H9 (cell line): ENCODE measurements at regions not wholly inside any gene's neighbourhood (a gene's known extent, or its start where the extent isn't known, plus 50 kb on each side); places are given as distances from the start of the nearest gene placed in this dataset.

Source experiments
- DNase-seq: peaks from one replicate; pipeline ENCODE4 v3.0.0-alpha.2; 2017
- H2AFZ ChIP-seq: one replicate; pipeline ENCODE4 v1.6.1; 2013; ENCODE audit warnings: mild to moderate bottlenecking, low read length, control low read depth, moderate library complexity
- H2AK5ac ChIP-seq: 2 replicates; pipeline ENCODE4 v1.6.1; 2013; ENCODE audit warnings: low read length, control low read depth, mixed read lengths; ENCODE audit not compliant: insufficient read length
- H2BK120ac ChIP-seq: one replicate; pipeline ENCODE4 v1.6.1; 2013; ENCODE audit warnings: low read depth, mild to moderate bottlenecking, low read length, control low read depth, inconsistent platforms; ENCODE audit not compliant: poor library complexity, severe bottlenecking
- H2BK12ac ChIP-seq: 2 replicates; pipeline ENCODE4 v1.6.1; 2013; ENCODE audit warnings: low read length, control low read depth, mixed read lengths, low read depth; ENCODE audit not compliant: insufficient read length
- H2BK15ac ChIP-seq: 2 replicates; pipeline ENCODE4 v1.6.1; 2013; ENCODE audit warnings: low read depth, low read length, control low read depth
- H2BK20ac ChIP-seq: one replicate; pipeline ENCODE4 v1.6.1; 2013; ENCODE audit warnings: low read depth, mild to moderate bottlenecking, low read length, control low read depth, inconsistent platforms; ENCODE audit not compliant: poor library complexity, severe bottlenecking
- H2BK5ac ChIP-seq: 2 replicates; pipeline ENCODE4 v1.6.1; 2013; ENCODE audit warnings: low read length, control low read depth, mixed read lengths; ENCODE audit not compliant: insufficient read length
- H3K14ac ChIP-seq: 2 replicates; pipeline ENCODE4 v1.6.1; 2013; ENCODE audit warnings: low read length, control low read depth; ENCODE audit not compliant: insufficient read depth
- H3K18ac ChIP-seq: 2 replicates; pipeline ENCODE4 v1.6.1; 2013; ENCODE audit warnings: low read depth, mild to moderate bottlenecking, mixed read lengths, low read length, control low read depth; ENCODE audit not compliant: insufficient read length
- H3K23ac ChIP-seq: 2 replicates; pipeline ENCODE4 v1.6.1; 2013; ENCODE audit warnings: low read length, control low read depth, mixed read lengths, low read depth; ENCODE audit not compliant: insufficient read length
- H3K23me2 ChIP-seq: 2 replicates; pipeline ENCODE4 v1.6.1; 2013; ENCODE audit warnings: low read depth, mild to moderate bottlenecking, mixed read lengths, low read length, control low read depth; ENCODE audit not compliant: insufficient read length, poor library complexity, severe bottlenecking
- H3K27ac ChIP-seq: 2 replicates; pipeline ENCODE4 v1.5.1; 2013; ENCODE audit warnings: low read length, control low read depth, mixed read lengths, low read depth; ENCODE audit not compliant: insufficient read length
- H3K27me3 ChIP-seq: 2 replicates; pipeline ENCODE4 v1.6.1; 2013; ENCODE audit warnings: low read length, control low read depth, inconsistent platforms; ENCODE audit not compliant: insufficient read depth
- H3K4ac ChIP-seq: 2 replicates; pipeline ENCODE4 v1.6.1; 2013; ENCODE audit warnings: low read depth, mild to moderate bottlenecking, control low read depth, inconsistent platforms, low read length, moderate library complexity
- H3K4me1 ChIP-seq: 2 replicates; pipeline ENCODE4 v1.6.1; 2013; ENCODE audit warnings: low read length, control low read depth, inconsistent platforms; ENCODE audit not compliant: insufficient read depth
- H3K4me2 ChIP-seq: 2 replicates; pipeline ENCODE4 v1.6.1; 2013; ENCODE audit warnings: low read length, control low read depth, mixed read lengths; ENCODE audit not compliant: insufficient read length, insufficient read depth
- H3K56ac ChIP-seq: 2 replicates; pipeline ENCODE4 v1.6.1; 2013; ENCODE audit warnings: low read depth, mild to moderate bottlenecking, mixed read lengths, low read length, control low read depth; ENCODE audit not compliant: insufficient read length
- H3K79me1 ChIP-seq: 2 replicates; pipeline ENCODE4 v1.6.1; 2013; ENCODE audit warnings: low read depth, mild to moderate bottlenecking, moderate library complexity, low read length, control low read depth, inconsistent platforms; ENCODE audit not compliant: insufficient read depth, poor library complexity, severe bottlenecking
- H3K79me2 ChIP-seq: 2 replicates; pipeline ENCODE4 v1.6.1; 2013; ENCODE audit warnings: low read length, control low read depth, inconsistent platforms; ENCODE audit not compliant: insufficient read depth
- H3K9ac ChIP-seq: 2 replicates; pipeline ENCODE4 v1.6.1; 2013; ENCODE audit warnings: low read length, control low read depth, mixed read lengths; ENCODE audit not compliant: insufficient read length; ENCODE audit errors: extremely low read depth
- H3K9me3 ChIP-seq: one replicate; pipeline ENCODE4 v1.6.1; 2013; ENCODE audit warnings: low read depth, low read length, inconsistent platforms; ENCODE audit not compliant: control insufficient read depth
- H3T11ph ChIP-seq: one replicate; pipeline ENCODE4 v1.6.1; 2013; ENCODE audit warnings: mild to moderate bottlenecking, low read length, control low read depth, inconsistent platforms
- H4K20me1 ChIP-seq: one replicate; pipeline ENCODE4 v1.6.1; 2013; ENCODE audit not compliant: control insufficient read depth, insufficient read length, insufficient read depth
- H4K5ac ChIP-seq: 2 replicates; pipeline ENCODE4 v1.6.1; 2013; ENCODE audit warnings: low read depth, mild to moderate bottlenecking, mixed read lengths, low read length, control low read depth; ENCODE audit not compliant: insufficient read length
- H4K8ac ChIP-seq: replicated peaks from 2 replicates; pipeline ENCODE4 v1.6.1; 2013; ENCODE audit warnings: low read length, control low read depth, mixed read lengths, low read depth; ENCODE audit not compliant: insufficient read length
- H4K91ac ChIP-seq: 2 replicates; pipeline ENCODE4 v1.6.1; 2013; ENCODE audit warnings: low read depth, mild to moderate bottlenecking, moderate library complexity, mixed read lengths, low read length, control low read depth; ENCODE audit not compliant: insufficient read length
- H3K27ac Mint-ChIP-seq, 3 experiments: 2 replicates in 2 of 3; 3 replicates in 1 of 3; pipeline ENCODE4 v1.8.0; 2020 to 2021; ENCODE audit warnings: mixed read lengths in 3 of 3, mild to moderate bottlenecking in 1 of 3, moderate library complexity in 1 of 3
- H3K27me3 Mint-ChIP-seq: 2 replicates; pipeline ENCODE4 v1.8.0; 2021; ENCODE audit warnings: low read depth, mild to moderate bottlenecking, moderate library complexity, mixed read lengths
- H3K36me3 Mint-ChIP-seq, 3 experiments: 2 replicates in 2 of 3; 3 replicates in 1 of 3; pipeline ENCODE4 v1.8.0; 2020 to 2021; ENCODE audit warnings: low read depth in 3 of 3, mixed read lengths in 3 of 3; ENCODE audit not compliant: insufficient read depth in 1 of 3
- H3K4me1 Mint-ChIP-seq, 2 experiments: 2 replicates each; pipeline ENCODE4 v1.8.0; 2020; ENCODE audit warnings: mixed read lengths in 2 of 2
- H3K4me3 Mint-ChIP-seq, 2 experiments: 2 replicates in 1 of 2; 3 replicates in 1 of 2; pipeline ENCODE4 v1.8.0; 2020 to 2021; ENCODE audit warnings: mild to moderate bottlenecking in 2 of 2, mixed read lengths in 2 of 2, moderate library complexity in 1 of 2
- H3K9me3 Mint-ChIP-seq, 2 experiments: 2 replicates in 1 of 2; 3 replicates in 1 of 2; pipeline ENCODE4 v1.8.0; 2020; ENCODE audit warnings: mild to moderate bottlenecking in 2 of 2, mixed read lengths in 2 of 2, moderate library complexity in 1 of 2
- CTCF ChIP-seq: fragments of 200-600 bp; sonication (generic); conservative IDR thresholded peaks from 3 replicates; pipeline ENCODE4 v1.8.0; 2021; ENCODE audit warnings: antibody characterized with exemption, mild to moderate bottlenecking
- WGBS: extraction: QIAGEN DNeasy Blood & Tissue Kit; methylation state at CpG from one replicate; pipeline ENCODE4 v1.1.7; 2013; ENCODE audit warnings: missing lambda C conversion rate, low lambda C conversion rate, mixed read lengths; ENCODE audit not compliant: insufficient read length; ENCODE audit errors: extremely low coverage; 5-methylcytosine and 5-hydroxymethylcytosine counted together

- Histone ChIP-seq H3K18ac (no peak overlapping the region), H4K91ac (no peak overlapping the region), H2BK20ac (no peak overlapping the region), H3K23ac (no peak overlapping the region), H2BK12ac (no peak overlapping the region), H4K5ac (no peak overlapping the region), H3K27me3 (no peaks in the 10 kb centered on the region), H3K79me1 (no peaks in the 10 kb centered on the region), H3K9me3 (no peaks in the 10 kb centered on the region), H3K4me2 (no peak overlapping the region), H3K9ac (no peak overlapping the region), H3K56ac (no peak overlapping the region), H2AK5ac (no peak overlapping the region), H3K23me2 (no peaks in the 10 kb centered on the region), H3K4ac (no peak overlapping the region), H4K20me1 (no peaks in the 10 kb centered on the region), H3K4me1 (no peaks in the 10 kb centered on the region), H3K14ac (no peak overlapping the region), H3K79me2 (no peaks in the 10 kb centered on the region), H2AFZ (no peak overlapping the region), H4K8ac (no peak overlapping the region), H2BK120ac (no peak overlapping the region), H2BK15ac (no peak overlapping the region), H2BK5ac (no peak overlapping the region), H3T11ph (no peak overlapping the region), H3K27ac (no peak overlapping the region)
- no peak overlapping the region for H3K4me3 Mint-ChIP-seq
- no peaks in the 10 kb centered on the region for H3K9me3 Mint-ChIP-seq
- no peaks in the 10 kb centered on the region for H3K36me3 Mint-ChIP-seq
- TF ChIP-seq CTCF = no peak
- H3K4me1 Mint-ChIP-seq = no peaks in the 10 kb centered on the region
- WGBS = no CpG with 5 or more reads among the region's 2 CpGs
- no peak overlapping the region for H3K27ac Mint-ChIP-seq
- DNase-seq = no peak
- no peaks in the 10 kb centered on the region for H3K27me3 Mint-ChIP-seq
These were observed 1459.9 kb upstream of the CELF4 start for GRCh38 chr18:39025531-39025930.
